ENCODE measurements at regions not wholly inside any gene's neighbourhood (a gene's known extent, or its start where the extent isn't known, plus 50 kb on each side); places are given as distances from the start of the nearest gene placed in this dataset.
"Not testable (repeated sequence)": the region's sequence is repeated elsewhere in the genome, so short reads cannot be mapped to it uniquely, and the experiment has no call there.

- not testable (repeated sequence) for H3K14ac ChIP-seq (ENCODE audit: low read length in 2 of 2)
These were observed 243.7 kb upstream of the RASGEF1B start for GRCh38 chr4:81715357-81715756.

GRCh38 chr4:81714291-81714690, 242.6 kb upstream of the RASGEF1B start:
- H3K27me3 ChIP-seq (ENCODE audit: control insufficient read depth in 1 of 2, insufficient read depth in 1 of 2, low read length in 2 of 2), result peaks cover 0 to 6% of the 10 kb centered on the region in 2 experiments
- no peak overlapping the region for H3K18ac ChIP-seq (ENCODE audit: low read depth in 1 of 2, low read length in 2 of 2)
- H3K4me3 ChIP-seq (ENCODE audit: insufficient read depth in 1 of 2, low read depth in 1 of 2, low read length in 2 of 2), result no peak overlapping the region
- H4K91ac ChIP-seq (ENCODE audit: low read length), result no peak overlapping the region
- no peak overlapping the region for H2BK15ac ChIP-seq (ENCODE audit: low read depth, poor library complexity, severe bottlenecking)
- H2BK5ac ChIP-seq (ENCODE audit: low read depth, low read length, poor library complexity, severe bottlenecking), result no peak overlapping the region
- H2AK5ac ChIP-seq (ENCODE audit: low read length, severe bottlenecking), result no peak overlapping the region
- H4K8ac ChIP-seq (ENCODE audit: low read length), result no peak overlapping the region
- no peak overlapping the region for H3K23ac ChIP-seq (ENCODE audit: low read length in 2 of 2)
- no peak overlapping the region for H3K4ac ChIP-seq (ENCODE audit: low read depth in 1 of 2, low read length in 2 of 2)
- H3K9ac ChIP-seq (ENCODE audit: low read length), result no peak overlapping the region
- H3K27ac ChIP-seq (ENCODE audit: low read length, poor library complexity, severe bottlenecking), result no peak overlapping the region
- no peak overlapping the region for H2BK120ac ChIP-seq (ENCODE audit: low read depth, low read length)
- H3K79me1 ChIP-seq (replicated peaks; ENCODE audit: low read length, poor library complexity, severe bottlenecking), result no peaks in the 10 kb centered on the region
- H3K36me3 ChIP-seq (ENCODE audit: control insufficient read depth in 1 of 2, insufficient read depth in 2 of 2, low read depth in 1 of 2, low read length in 2 of 2), result no peaks in the 10 kb centered on the region
- no peaks in the 10 kb centered on the region for H3K9me3 ChIP-seq (ENCODE audit: control insufficient read depth, low read length)
- 83% methylated on average over 4 of the region's 4 CpGs for WGBS
- no peak for DNase-seq
- H3K4me2 ChIP-seq (ENCODE audit: low read length, poor library complexity, severe bottlenecking), result no peak overlapping the region
- H3K14ac ChIP-seq (ENCODE audit: low read length in 2 of 2), result no peak overlapping the region
- no peak overlapping the region for H2AFZ ChIP-seq (ENCODE audit: low read depth, low read length)
- no peak overlapping the region for H2BK12ac ChIP-seq (ENCODE audit: low read length in 2 of 2)
- H3K4me1 ChIP-seq (ENCODE audit: control insufficient read depth, insufficient read depth, low read depth, low read length), result no peaks in the 10 kb centered on the region

More at GRCh38 chr4:81715357-81715756, 243.7 kb upstream of the RASGEF1B start:
- H4K91ac ChIP-seq (ENCODE audit: low read length); H3K36me3 ChIP-seq (ENCODE audit: control insufficient read depth in 1 of 2, insufficient read depth in 2 of 2, low read depth in 1 of 2, low read length in 2 of 2); H3K4me1 ChIP-seq (ENCODE audit: control insufficient read depth, insufficient read depth, low read depth, low read length); H2BK120ac ChIP-seq (ENCODE audit: low read depth, low read length); H3K4ac ChIP-seq (ENCODE audit: low read depth in 1 of 2, low read length in 2 of 2); H3K4me2 ChIP-seq (ENCODE audit: low read length, poor library complexity, severe bottlenecking); H2BK15ac ChIP-seq (ENCODE audit: low read depth, poor library complexity, severe bottlenecking); H4K8ac ChIP-seq (ENCODE audit: low read length); H3K23ac ChIP-seq (ENCODE audit: low read length in 2 of 2); H2AFZ ChIP-seq (ENCODE audit: low read depth, low read length); DNase-seq; H2BK5ac ChIP-seq (ENCODE audit: low read depth, low read length, poor library complexity, severe bottlenecking); H3K9me3 ChIP-seq (ENCODE audit: control insufficient read depth, low read length); H2BK12ac ChIP-seq (ENCODE audit: low read length in 2 of 2); H2AK5ac ChIP-seq (ENCODE audit: low read length, severe bottlenecking); H3K4me3 ChIP-seq (ENCODE audit: insufficient read depth in 1 of 2, low read depth in 1 of 2, low read length in 2 of 2); H3K27me3 ChIP-seq (ENCODE audit: control insufficient read depth in 1 of 2, insufficient read depth in 1 of 2, low read length in 2 of 2); H3K9ac ChIP-seq (ENCODE audit: low read length); H3K27ac ChIP-seq (ENCODE audit: low read length, poor library complexity, severe bottlenecking); H3K18ac ChIP-seq (ENCODE audit: low read depth in 1 of 2, low read length in 2 of 2); H3K79me1 ChIP-seq (replicated peaks; ENCODE audit: low read length, poor library complexity, severe bottlenecking): not testable (repeated sequence)
- WGBS, result 34% methylated on average over 8 of the region's 8 CpGs

GRCh38 chr4:81712714-81713113, 241.0 kb upstream of the RASGEF1B start:
- Histone ChIP-seq H3K79me1 (replicated peaks; ENCODE audit: low read length, poor library complexity, severe bottlenecking) (no peaks in the 10 kb centered on the region), H4K91ac (ENCODE audit: low read length) (no peak overlapping the region), H3K4me1 (ENCODE audit: control insufficient read depth, insufficient read depth, low read depth, low read length) (no peaks in the 10 kb centered on the region), H3K27me3 (ENCODE audit: control insufficient read depth in 1 of 2, insufficient read depth in 1 of 2, low read length in 2 of 2) (peaks cover 0 to 6% of the 10 kb centered on the region in 2 experiments), H3K9ac (ENCODE audit: low read length) (no peak overlapping the region), H3K4me3 (ENCODE audit: insufficient read depth in 1 of 2, low read depth in 1 of 2, low read length in 2 of 2) (no peak overlapping the region), H3K27ac (ENCODE audit: low read length, poor library complexity, severe bottlenecking) (no peak overlapping the region), H3K18ac (ENCODE audit: low read depth in 1 of 2, low read length in 2 of 2) (no peak overlapping the region), H3K4me2 (ENCODE audit: low read length, poor library complexity, severe bottlenecking) (no peak overlapping the region), H3K14ac (ENCODE audit: low read length in 2 of 2) (no peak overlapping the region), H2BK15ac (ENCODE audit: low read depth, poor library complexity, severe bottlenecking) (no peak overlapping the region), H2BK120ac (ENCODE audit: low read depth, low read length) (no peak overlapping the region), H2AFZ (ENCODE audit: low read depth, low read length) (no peak overlapping the region), H2AK5ac (ENCODE audit: low read length, severe bottlenecking) (no peak overlapping the region), H4K8ac (ENCODE audit: low read length) (no peak overlapping the region), H3K4ac (ENCODE audit: low read depth in 1 of 2, low read length in 2 of 2) (no peak overlapping the region), H2BK12ac (ENCODE audit: low read length in 2 of 2) (no peak overlapping the region), H2BK5ac (ENCODE audit: low read depth, low read length, poor library complexity, severe bottlenecking) (no peak overlapping the region), H3K23ac (ENCODE audit: low read length in 2 of 2) (no peak overlapping the region), H3K9me3 (ENCODE audit: control insufficient read depth, low read length) (no peaks in the 10 kb centered on the region), H3K36me3 (ENCODE audit: control insufficient read depth in 1 of 2, insufficient read depth in 2 of 2, low read depth in 1 of 2, low read length in 2 of 2) (no peaks in the 10 kb centered on the region)
- DNase-seq, result no peak
- 72% methylated on average over 2 of the region's 2 CpGs for WGBS

GRCh38 chr4:81704461-81704860, 232.8 kb upstream of the RASGEF1B start:
- no peak overlapping the region for H3K18ac ChIP-seq (ENCODE audit: low read depth in 1 of 2, low read length in 2 of 2)
- H3K4me1 ChIP-seq (ENCODE audit: control insufficient read depth, insufficient read depth, low read depth, low read length), result no peaks in the 10 kb centered on the region
- no peaks in the 10 kb centered on the region for H3K79me1 ChIP-seq (replicated peaks; ENCODE audit: low read length, poor library complexity, severe bottlenecking)
- H2AK5ac ChIP-seq (ENCODE audit: low read length, severe bottlenecking), result no peak overlapping the region
- no peak overlapping the region for H2BK15ac ChIP-seq (ENCODE audit: low read depth, poor library complexity, severe bottlenecking)
- WGBS, result no CpG with 5 or more reads among the region's 2 CpGs
- no peak overlapping the region for H4K91ac ChIP-seq (ENCODE audit: low read length)
- no peak overlapping the region for H3K27ac ChIP-seq (ENCODE audit: low read length, poor library complexity, severe bottlenecking)
- no peak for DNase-seq
- H2BK12ac ChIP-seq (ENCODE audit: low read length in 2 of 2), result no peak overlapping the region
- H3K27me3 ChIP-seq (ENCODE audit: control insufficient read depth in 1 of 2, insufficient read depth in 1 of 2, low read length in 2 of 2), result no peaks in the 10 kb centered on the region
- no peak overlapping the region for H3K9ac ChIP-seq (ENCODE audit: low read length)
- H3K14ac ChIP-seq (ENCODE audit: low read length in 2 of 2), result no peak overlapping the region
- no peak overlapping the region for H4K8ac ChIP-seq (ENCODE audit: low read length)
- H2BK120ac ChIP-seq (ENCODE audit: low read depth, low read length), result no peak overlapping the region
- H2AFZ ChIP-seq (ENCODE audit: low read depth, low read length), result no peak overlapping the region
- no peak overlapping the region for H3K4me2 ChIP-seq (ENCODE audit: low read length, poor library complexity, severe bottlenecking)
- H2BK5ac ChIP-seq (ENCODE audit: low read depth, low read length, poor library complexity, severe bottlenecking), result no peak overlapping the region
- no peak overlapping the region for H3K23ac ChIP-seq (ENCODE audit: low read length in 2 of 2)
- no peak overlapping the region for H3K4ac ChIP-seq (ENCODE audit: low read depth in 1 of 2, low read length in 2 of 2)
- H3K9me3 ChIP-seq (ENCODE audit: control insufficient read depth, low read length), result no peaks in the 10 kb centered on the region
- no peaks in the 10 kb centered on the region for H3K36me3 ChIP-seq (ENCODE audit: control insufficient read depth in 1 of 2, insufficient read depth in 2 of 2, low read depth in 1 of 2, low read length in 2 of 2)
- H3K4me3 ChIP-seq (ENCODE audit: insufficient read depth in 1 of 2, low read depth in 1 of 2, low read length in 2 of 2), result no peak overlapping the region

Data from mesenchymal stem cell (in vitro differentiated cells and primary cell).